ENCODE measurements at regions not wholly inside any gene's neighbourhood (a gene's known extent, or its start where the extent isn't known, plus 50 kb on each side); places are given as distances from the start of the nearest gene placed in this dataset.

DNA sequence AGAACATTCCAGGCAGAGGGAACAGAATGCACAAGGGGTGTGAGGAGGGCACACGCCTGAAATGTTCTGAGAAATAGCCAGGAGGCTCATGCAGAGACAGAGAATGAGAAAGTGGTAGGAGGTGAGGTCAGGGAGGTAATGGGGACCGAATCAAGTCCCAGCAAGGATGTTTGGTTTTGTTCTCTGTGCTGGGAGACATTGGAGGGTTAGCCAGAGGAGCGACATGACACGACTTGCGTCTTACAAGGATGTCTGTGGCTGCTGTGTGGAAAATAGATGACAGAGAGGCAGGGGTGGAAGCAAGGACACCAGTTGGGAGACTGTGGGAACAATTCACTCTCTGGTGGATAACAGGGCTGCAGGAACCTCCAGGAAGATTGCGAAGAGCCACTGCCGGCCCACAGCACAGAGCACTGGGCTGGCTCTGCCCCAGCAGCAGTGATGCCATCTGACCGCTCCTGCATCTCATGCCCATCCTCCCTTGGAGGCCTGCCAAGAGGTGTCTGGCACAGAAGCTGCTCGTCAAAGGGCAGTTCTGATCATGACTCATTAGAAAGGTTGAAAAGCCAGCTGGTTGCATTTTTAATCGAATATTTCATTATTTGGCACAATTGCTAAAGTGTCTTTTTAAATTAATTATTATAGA lies 57.7 kb upstream of the CD83 start:
- no peak overlapping the region for H3K4me3 Mint-ChIP-seq

GRCh38 chr6:14060971-14061370 lies 56.6 kb upstream of the CD83 start:
- Mint-ChIP-seq H3K4me3 (no peak overlapping the region), H3K9me3 (peaks cover 6% of the 10 kb centered on the region), H3K27ac (ENCODE audit: unreplicated experiment) (no peak overlapping the region), H3K4me1 (no peaks in the 10 kb centered on the region), H3K27me3 (ENCODE audit: low read depth) (peaks cover 20% of the 10 kb centered on the region), H3K36me3 (ENCODE audit: low read depth) (no peaks in the 10 kb centered on the region)
- TF ChIP-seq, protein P1, sequence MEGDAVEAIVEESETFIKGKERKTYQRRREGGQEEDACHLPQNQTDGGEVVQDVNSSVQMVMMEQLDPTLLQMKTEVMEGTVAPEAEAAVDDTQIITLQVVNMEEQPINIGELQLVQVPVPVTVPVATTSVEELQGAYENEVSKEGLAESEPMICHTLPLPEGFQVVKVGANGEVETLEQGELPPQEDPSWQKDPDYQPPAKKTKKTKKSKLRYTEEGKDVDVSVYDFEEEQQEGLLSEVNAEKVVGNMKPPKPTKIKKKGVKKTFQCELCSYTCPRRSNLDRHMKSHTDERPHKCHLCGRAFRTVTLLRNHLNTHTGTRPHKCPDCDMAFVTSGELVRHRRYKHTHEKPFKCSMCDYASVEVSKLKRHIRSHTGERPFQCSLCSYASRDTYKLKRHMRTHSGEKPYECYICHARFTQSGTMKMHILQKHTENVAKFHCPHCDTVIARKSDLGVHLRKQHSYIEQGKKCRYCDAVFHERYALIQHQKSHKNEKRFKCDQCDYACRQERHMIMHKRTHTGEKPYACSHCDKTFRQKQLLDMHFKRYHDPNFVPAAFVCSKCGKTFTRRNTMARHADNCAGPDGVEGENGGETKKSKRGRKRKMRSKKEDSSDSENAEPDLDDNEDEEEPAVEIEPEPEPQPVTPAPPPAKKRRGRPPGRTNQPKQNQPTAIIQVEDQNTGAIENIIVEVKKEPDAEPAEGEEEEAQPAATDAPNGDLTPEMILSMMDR (conservative IDR thresholded peaks at IDR 0.05), result no peak
- no peak for DNase-seq (ENCODE audit: low read depth, low spot score)

More for the DNA sequence above, 57.7 kb upstream of the CD83 start:
- H3K27ac Mint-ChIP-seq (ENCODE audit: unreplicated experiment), result no peak overlapping the region
- peaks cover 14% of the 10 kb centered on the region for H3K27me3 Mint-ChIP-seq (ENCODE audit: low read depth)
- DNase-seq (ENCODE audit: low read depth, low spot score), result no peak
- no peaks in the 10 kb centered on the region for H3K4me1 Mint-ChIP-seq
- peaks cover 6% of the 10 kb centered on the region for H3K9me3 Mint-ChIP-seq
- H3K36me3 Mint-ChIP-seq (ENCODE audit: low read depth), result no peaks in the 10 kb centered on the region
- TF ChIP-seq, protein P1 (conservative IDR thresholded peaks at IDR 0.05), result no peak

GRCh38 chr6:14061643-14062042 lies 55.9 kb upstream of the CD83 start:
- Mint-ChIP-seq H3K4me1 (no peaks in the 10 kb centered on the region), H3K4me3 (no peak overlapping the region), H3K27ac (ENCODE audit: unreplicated experiment) (no peak overlapping the region), H3K36me3 (ENCODE audit: low read depth) (no peaks in the 10 kb centered on the region), H3K27me3 (ENCODE audit: low read depth) (peaks cover 20% of the 10 kb centered on the region), H3K9me3 (peaks cover 6% of the 10 kb centered on the region)
- TF ChIP-seq, protein P1 (conservative IDR thresholded peaks at IDR 0.05), result no peak
- no peak for DNase-seq (ENCODE audit: low read depth, low spot score)

GRCh38 chr6:14062345-14063029 lies 55.1 kb upstream of the CD83 start:
- no peaks in the 10 kb centered on the region for H3K4me1 Mint-ChIP-seq
- H3K9me3 Mint-ChIP-seq, result peaks cover 6% of the 10 kb centered on the region
- TF ChIP-seq, protein P1 (conservative IDR thresholded peaks at IDR 0.05), result no peak
- H3K27ac Mint-ChIP-seq (ENCODE audit: unreplicated experiment), result no peak overlapping the region
- no peaks in the 10 kb centered on the region for H3K36me3 Mint-ChIP-seq (ENCODE audit: low read depth)
- no peak for DNase-seq (ENCODE audit: low read depth, low spot score)
- peaks cover 20% of the 10 kb centered on the region for H3K27me3 Mint-ChIP-seq (ENCODE audit: low read depth)
- H3K4me3 Mint-ChIP-seq, result no peak overlapping the region

DNA sequence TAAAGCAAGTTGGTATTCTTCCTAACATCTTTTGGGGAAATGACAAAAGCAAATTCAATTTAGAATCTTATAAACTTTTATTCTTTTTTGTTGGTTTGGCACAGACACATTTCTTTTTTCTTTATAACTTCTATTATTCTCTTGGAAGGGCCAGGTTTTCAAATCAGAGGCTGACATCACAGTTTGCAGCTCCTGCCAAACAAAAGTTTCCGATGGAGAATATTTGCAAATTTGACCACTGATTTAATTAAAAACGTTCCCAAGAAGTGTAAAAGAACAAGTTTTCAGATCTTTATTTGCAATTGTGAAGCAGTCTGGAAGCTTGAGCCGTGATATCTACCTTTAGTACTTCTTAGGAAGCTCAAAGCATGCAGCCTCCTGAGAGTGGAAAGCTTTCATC lies 53.8 kb upstream of the CD83 start:
- Mint-ChIP-seq H3K4me3 (no peak overlapping the region), H3K27me3 (ENCODE audit: low read depth) (peaks cover 20% of the 10 kb centered on the region), H3K27ac (ENCODE audit: unreplicated experiment) (no peak overlapping the region), H3K4me1 (no peaks in the 10 kb centered on the region), H3K36me3 (ENCODE audit: low read depth) (no peaks in the 10 kb centered on the region), H3K9me3 (peaks cover 6% of the 10 kb centered on the region)
- TF ChIP-seq, protein P1 (conservative IDR thresholded peaks at IDR 0.05), result no peak
- DNase-seq (ENCODE audit: low read depth, low spot score), result no peak
